22Rv1 (cell line): ENCODE measurements at regions not wholly inside any gene's neighbourhood (a gene's known extent, or its start where the extent isn't known, plus 50 kb on each side); places are given as distances from the start of the nearest gene placed in this dataset.

Source experiments
- CTCF ChIP-seq: fragments of 450-650 bp; IDR thresholded peaks from 2 replicates; pipeline ENCODE4 v1.5.1; 2017; ENCODE audit warnings: mild to moderate bottlenecking
- ZFX ChIP-seq: fragments of 450-650 bp; IDR thresholded peaks from 2 replicates; pipeline ENCODE4 v1.6.1; 2017; ENCODE audit warnings: antibody characterized with exemption, borderline replicate concordance

- TF ChIP-seq CTCF (no peak), ZFX (no peak)
These were observed 91.7 kb downstream of the NCR2 start for GRCh38 chr6:41426888-41427641.
